ENCODE measurements at regions not wholly inside any gene's neighbourhood (a gene's known extent, or its start where the extent isn't known, plus 50 kb on each side); places are given as distances from the start of the nearest gene placed in this dataset.

DNA sequence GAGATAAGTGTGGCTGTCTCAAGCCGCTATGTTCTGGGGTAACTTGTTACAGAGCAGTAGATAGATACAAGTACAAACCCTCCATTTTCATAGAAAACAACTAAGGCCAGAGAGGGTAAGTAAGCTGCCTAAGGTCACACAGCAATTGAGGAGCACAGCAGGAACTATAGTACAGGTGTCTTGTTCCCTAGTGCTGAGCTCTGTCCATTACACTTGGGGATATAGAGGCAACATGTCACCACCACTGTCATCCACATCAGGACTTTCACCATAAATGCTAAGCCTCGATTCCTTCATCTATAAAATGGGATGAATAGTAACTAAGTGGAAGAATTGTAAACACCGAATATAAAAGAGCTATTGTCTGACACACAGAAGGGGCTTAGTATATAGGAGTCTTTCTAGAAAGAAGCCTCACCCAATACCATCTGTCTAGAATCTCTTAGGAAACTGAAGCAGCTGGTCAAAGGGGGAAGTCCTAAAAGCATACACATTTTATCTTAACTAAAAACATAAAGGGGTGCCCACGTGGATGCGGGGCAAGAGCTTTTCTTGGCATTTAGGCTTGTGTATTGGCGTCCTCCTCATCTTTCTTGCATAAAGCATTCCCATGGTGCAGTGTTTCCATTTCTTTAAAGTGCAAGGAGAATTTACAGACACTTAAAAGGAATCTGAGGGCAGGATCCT lies 93.8 kb upstream of the ALX4 start:
- no TSS peak for BruUV-seq (replicated peaks)
- Mint-ChIP-seq H3K4me3 (ENCODE audit: low read depth, unreplicated experiment) (no peak overlapping the region), H3K36me3 (ENCODE audit: insufficient read depth, unreplicated experiment) (no peaks in the 10 kb centered on the region), H3K27ac (ENCODE audit: unreplicated experiment) (no peak overlapping the region), H3K4me1 (ENCODE audit: low read depth, unreplicated experiment) (no peaks in the 10 kb centered on the region), H3K27me3 (ENCODE audit: unreplicated experiment) (peaks cover 85% of the 10 kb centered on the region), H3K9me3 (ENCODE audit: low read depth, unreplicated experiment) (no peaks in the 10 kb centered on the region)
- TF ChIP-seq, protein P1, sequence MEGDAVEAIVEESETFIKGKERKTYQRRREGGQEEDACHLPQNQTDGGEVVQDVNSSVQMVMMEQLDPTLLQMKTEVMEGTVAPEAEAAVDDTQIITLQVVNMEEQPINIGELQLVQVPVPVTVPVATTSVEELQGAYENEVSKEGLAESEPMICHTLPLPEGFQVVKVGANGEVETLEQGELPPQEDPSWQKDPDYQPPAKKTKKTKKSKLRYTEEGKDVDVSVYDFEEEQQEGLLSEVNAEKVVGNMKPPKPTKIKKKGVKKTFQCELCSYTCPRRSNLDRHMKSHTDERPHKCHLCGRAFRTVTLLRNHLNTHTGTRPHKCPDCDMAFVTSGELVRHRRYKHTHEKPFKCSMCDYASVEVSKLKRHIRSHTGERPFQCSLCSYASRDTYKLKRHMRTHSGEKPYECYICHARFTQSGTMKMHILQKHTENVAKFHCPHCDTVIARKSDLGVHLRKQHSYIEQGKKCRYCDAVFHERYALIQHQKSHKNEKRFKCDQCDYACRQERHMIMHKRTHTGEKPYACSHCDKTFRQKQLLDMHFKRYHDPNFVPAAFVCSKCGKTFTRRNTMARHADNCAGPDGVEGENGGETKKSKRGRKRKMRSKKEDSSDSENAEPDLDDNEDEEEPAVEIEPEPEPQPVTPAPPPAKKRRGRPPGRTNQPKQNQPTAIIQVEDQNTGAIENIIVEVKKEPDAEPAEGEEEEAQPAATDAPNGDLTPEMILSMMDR (IDR thresholded peaks at IDR 0.05; ENCODE audit: unreplicated experiment), result no peak
- intact Hi-C loops (cut with micrococcal nuclease; ENCODE audit: unreplicated experiment), result no loop called here
- CTCF ChIA-PET, result no interaction called here
- DNase-seq, result no peak

DNA sequence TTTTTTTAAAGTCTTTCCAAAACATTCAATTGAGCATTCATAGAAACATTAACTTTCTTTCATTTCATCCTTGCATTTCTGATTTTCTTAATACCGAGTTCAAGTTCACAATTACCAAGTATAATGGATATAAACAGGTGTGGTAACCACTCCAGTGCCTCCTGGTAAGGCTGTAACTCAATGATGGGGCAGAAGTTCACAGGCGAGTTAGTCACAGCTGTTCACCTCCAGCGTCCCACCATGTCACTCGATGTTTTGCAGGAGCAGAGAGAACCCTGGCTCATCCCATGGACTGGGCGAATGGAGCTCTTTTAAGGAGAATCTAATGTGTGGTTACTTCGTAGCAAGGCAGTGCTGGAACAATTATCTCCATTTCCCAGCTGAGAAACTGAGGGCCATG lies 94.4 kb upstream of the ALX4 start:
- no peak for DNase-seq
- no peak overlapping the region for H3K27ac Mint-ChIP-seq (ENCODE audit: unreplicated experiment)
- H3K4me1 Mint-ChIP-seq (ENCODE audit: low read depth, unreplicated experiment), result no peaks in the 10 kb centered on the region
- CTCF ChIA-PET, result no interaction called here
- H3K9me3 Mint-ChIP-seq (ENCODE audit: low read depth, unreplicated experiment), result no peaks in the 10 kb centered on the region
- peaks cover 91% of the 10 kb centered on the region for H3K27me3 Mint-ChIP-seq (ENCODE audit: unreplicated experiment)
- no peaks in the 10 kb centered on the region for H3K36me3 Mint-ChIP-seq (ENCODE audit: insufficient read depth, unreplicated experiment)
- TF ChIP-seq, protein P1 (IDR thresholded peaks at IDR 0.05; ENCODE audit: unreplicated experiment), result no peak
- intact Hi-C loops (cut with micrococcal nuclease; ENCODE audit: unreplicated experiment), result no loop called here
- no TSS peak for BruUV-seq (replicated peaks)
- no peak overlapping the region for H3K4me3 Mint-ChIP-seq (ENCODE audit: low read depth, unreplicated experiment)

GRCh38 chr11:44404736-44405395 lies 94.9 kb upstream of the ALX4 start:
- intact Hi-C loops (cut with micrococcal nuclease; ENCODE audit: unreplicated experiment), result no loop called here
- no peak overlapping the region for H3K4me3 Mint-ChIP-seq (ENCODE audit: low read depth, unreplicated experiment)
- no TSS peak for BruUV-seq (replicated peaks)
- H3K27me3 Mint-ChIP-seq (ENCODE audit: unreplicated experiment), result peaks cover 91% of the 10 kb centered on the region
- no peak for DNase-seq
- TF ChIP-seq, protein P1 (IDR thresholded peaks at IDR 0.05; ENCODE audit: unreplicated experiment), result no peak
- H3K36me3 Mint-ChIP-seq (ENCODE audit: insufficient read depth, unreplicated experiment), result no peaks in the 10 kb centered on the region
- CTCF ChIA-PET, result interaction anchor here (1.3 kb wide), 1 partner anchor 8 kb away, joined by 4 read pairs; no protein-coding TSS in a partner anchor
- H3K4me1 Mint-ChIP-seq (ENCODE audit: low read depth, unreplicated experiment), result no peaks in the 10 kb centered on the region
- H3K27ac Mint-ChIP-seq (ENCODE audit: unreplicated experiment), result no peak overlapping the region
- H3K9me3 Mint-ChIP-seq (ENCODE audit: low read depth, unreplicated experiment), result no peaks in the 10 kb centered on the region

DNA sequence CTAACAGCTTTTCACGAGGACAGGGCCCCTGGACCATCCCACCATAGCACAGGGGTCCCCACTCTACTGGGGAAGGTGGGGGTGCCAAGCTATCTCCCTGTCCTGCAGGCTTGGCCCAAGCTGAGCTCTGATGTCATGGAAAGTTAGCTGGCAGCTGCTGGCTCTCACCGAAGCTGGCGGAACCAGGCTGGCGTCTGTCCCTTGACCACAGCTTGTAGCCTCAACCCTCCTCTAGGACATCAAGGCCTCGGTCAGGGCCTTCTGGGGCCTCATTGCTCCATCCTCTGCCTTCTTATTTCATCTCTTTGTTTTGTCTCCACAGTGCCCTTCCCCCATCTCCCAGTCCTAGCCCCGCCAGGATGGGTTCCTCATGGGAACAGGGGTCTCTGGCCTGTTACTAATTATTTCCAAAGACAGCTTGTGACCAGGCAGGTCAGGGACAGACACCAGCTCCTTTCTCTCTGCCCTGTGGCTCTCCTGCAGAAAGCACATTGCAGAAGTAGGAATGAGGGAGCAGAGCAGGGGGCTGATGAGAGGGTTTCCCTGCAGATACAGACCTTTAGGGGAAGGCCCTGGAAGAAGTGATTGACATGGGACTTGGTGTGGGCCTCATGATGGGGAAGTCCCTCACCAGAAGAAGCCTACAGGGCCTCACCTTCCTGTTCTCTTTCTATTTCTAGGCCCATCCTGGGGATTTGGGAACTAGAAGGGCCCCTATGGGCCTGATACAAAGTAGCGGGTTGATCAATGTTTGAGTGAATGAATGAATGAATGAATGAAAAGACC lies 97.5 kb upstream of the ALX4 start:
- CTCF ChIA-PET, result no interaction called here
- Mint-ChIP-seq H3K36me3 (ENCODE audit: insufficient read depth, unreplicated experiment) (no peaks in the 10 kb centered on the region), H3K4me1 (ENCODE audit: low read depth, unreplicated experiment) (no peaks in the 10 kb centered on the region), H3K9me3 (ENCODE audit: low read depth, unreplicated experiment) (peaks cover 4% of the 10 kb centered on the region), H3K4me3 (ENCODE audit: low read depth, unreplicated experiment) (no peak overlapping the region), H3K27me3 (ENCODE audit: unreplicated experiment) (peaks cover 100% of the 10 kb centered on the region), H3K27ac (ENCODE audit: unreplicated experiment) (no peak overlapping the region)
- no peak for DNase-seq
- TF ChIP-seq, protein P1 (IDR thresholded peaks at IDR 0.05; ENCODE audit: unreplicated experiment), result no peak
- intact Hi-C loops (cut with micrococcal nuclease; ENCODE audit: unreplicated experiment), result no loop called here
- BruUV-seq (replicated peaks), result no TSS peak
